DOHH2 (cell line): ENCODE measurements at regions not wholly inside any gene's neighbourhood (a gene's known extent, or its start where the extent isn't known, plus 50 kb on each side); places are given as distances from the start of the nearest gene placed in this dataset.

Source experiments
- EZH2phosphoT487 ChIP-seq: fragments of 200-600 bp; sonication (generic); IDR thresholded peaks from 2 replicates; pipeline ENCODE4 v1.6.1; 2017; ENCODE audit warnings: borderline replicate concordance, mild to moderate bottlenecking, antibody characterized with exemption, low read length, moderate library complexity, mixed read lengths
- TF ChIP-seq, protein P1 (sequence below): fragments of 200-600 bp; sonication (generic); IDR thresholded peaks from one replicate; pipeline ENCODE4 v1.5.1; 2014; ENCODE audit warnings: antibody characterized with exemption, mild to moderate bottlenecking, low read depth, low read length; ENCODE audit not compliant: poor library complexity, severe bottlenecking

DNA sequence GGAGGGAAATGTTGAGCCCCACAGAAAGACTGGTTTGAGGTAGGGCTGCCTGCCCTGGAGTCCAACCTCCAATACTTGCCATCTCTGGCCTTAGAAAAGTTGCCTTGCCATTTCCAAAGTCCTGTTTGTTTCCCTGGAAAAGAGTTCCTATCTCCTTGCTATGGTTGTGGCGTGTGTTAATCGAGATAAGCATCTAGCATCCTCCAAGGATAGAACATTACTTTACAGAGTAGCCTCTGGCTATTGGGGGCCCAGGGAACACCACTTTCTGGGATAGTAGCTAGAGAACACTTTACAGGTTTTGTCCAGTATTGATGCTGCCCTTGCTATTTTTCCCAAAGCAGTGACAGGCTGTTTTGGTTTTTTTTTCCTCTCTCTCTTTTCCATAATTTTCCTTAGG lies 57.4 kb upstream of the SASH1 start:
- TF ChIP-seq, protein P1, sequence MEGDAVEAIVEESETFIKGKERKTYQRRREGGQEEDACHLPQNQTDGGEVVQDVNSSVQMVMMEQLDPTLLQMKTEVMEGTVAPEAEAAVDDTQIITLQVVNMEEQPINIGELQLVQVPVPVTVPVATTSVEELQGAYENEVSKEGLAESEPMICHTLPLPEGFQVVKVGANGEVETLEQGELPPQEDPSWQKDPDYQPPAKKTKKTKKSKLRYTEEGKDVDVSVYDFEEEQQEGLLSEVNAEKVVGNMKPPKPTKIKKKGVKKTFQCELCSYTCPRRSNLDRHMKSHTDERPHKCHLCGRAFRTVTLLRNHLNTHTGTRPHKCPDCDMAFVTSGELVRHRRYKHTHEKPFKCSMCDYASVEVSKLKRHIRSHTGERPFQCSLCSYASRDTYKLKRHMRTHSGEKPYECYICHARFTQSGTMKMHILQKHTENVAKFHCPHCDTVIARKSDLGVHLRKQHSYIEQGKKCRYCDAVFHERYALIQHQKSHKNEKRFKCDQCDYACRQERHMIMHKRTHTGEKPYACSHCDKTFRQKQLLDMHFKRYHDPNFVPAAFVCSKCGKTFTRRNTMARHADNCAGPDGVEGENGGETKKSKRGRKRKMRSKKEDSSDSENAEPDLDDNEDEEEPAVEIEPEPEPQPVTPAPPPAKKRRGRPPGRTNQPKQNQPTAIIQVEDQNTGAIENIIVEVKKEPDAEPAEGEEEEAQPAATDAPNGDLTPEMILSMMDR = no peak
- no peak for TF ChIP-seq EZH2phosphoT487
